Esophagus squamous epithelium (tissue), 4 donors: ENCODE measurements at regions not wholly inside any gene's neighbourhood (a gene's known extent, or its start where the extent isn't known, plus 50 kb on each side); places are given as distances from the start of the nearest gene placed in this dataset.

ENCODE experiments used
- POLR2A ChIP-seq, 4 donors: fragments of 450-650 bp; IDR thresholded peaks; one replicate each; pipeline ENCODE4 v1.6.1; 2017; ENCODE audit warnings: antibody characterized with exemption in 4 of 4, mild to moderate bottlenecking in 4 of 4, moderate library complexity in 3 of 4
- TF ChIP-seq, protein P1 (sequence below), 6 experiments: fragments of 450-650 bp in 4 of 6; fragments of 200-600 bp in 2 of 6; sonication (generic) in 2 of 6; IDR thresholded peaks; one replicate each; pipeline ENCODE4 v1.5.1; 2016 to 2019; ENCODE audit warnings: antibody characterized with exemption in 6 of 6, mild to moderate bottlenecking in 4 of 6, moderate library complexity in 4 of 6

DNA sequence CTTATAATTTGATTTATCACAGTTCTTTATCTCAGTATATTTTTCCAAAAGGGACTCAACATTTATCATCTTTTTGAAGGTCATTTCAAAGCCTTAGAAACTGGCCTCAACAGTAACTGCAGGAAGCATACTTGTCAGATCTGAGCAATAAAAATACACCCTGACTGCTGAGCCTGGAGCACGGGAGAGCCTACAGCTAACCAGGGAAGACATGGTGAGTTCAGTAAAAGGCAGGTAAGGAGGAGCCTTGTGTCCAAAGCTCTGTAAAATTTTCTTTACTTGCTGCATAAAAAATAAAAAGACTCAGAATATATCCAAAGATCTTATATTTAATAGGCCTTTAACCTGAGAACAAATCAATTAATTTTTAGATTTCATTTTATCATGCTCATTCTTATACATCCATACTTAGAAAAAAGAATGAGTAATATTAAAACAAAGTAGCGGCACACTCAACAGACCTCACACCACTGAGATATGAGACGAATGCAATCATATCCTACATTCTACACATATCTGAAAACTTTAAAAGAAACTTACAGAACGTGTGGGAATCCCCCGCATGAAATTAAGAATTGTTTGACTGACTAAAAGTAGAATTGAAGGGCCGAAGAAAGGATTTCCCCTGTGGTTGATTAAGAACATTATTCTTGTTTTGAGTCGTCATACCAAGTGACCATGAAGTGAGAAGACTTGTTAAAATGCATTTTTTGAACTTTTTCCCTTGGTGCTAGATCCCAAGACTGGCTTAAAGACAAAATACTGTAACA is 296.4 kb upstream of the MKLN1 start:
- no peak for TF ChIP-seq POLR2A (IDR thresholded peaks at IDR 0.05)
- TF ChIP-seq, protein P1, sequence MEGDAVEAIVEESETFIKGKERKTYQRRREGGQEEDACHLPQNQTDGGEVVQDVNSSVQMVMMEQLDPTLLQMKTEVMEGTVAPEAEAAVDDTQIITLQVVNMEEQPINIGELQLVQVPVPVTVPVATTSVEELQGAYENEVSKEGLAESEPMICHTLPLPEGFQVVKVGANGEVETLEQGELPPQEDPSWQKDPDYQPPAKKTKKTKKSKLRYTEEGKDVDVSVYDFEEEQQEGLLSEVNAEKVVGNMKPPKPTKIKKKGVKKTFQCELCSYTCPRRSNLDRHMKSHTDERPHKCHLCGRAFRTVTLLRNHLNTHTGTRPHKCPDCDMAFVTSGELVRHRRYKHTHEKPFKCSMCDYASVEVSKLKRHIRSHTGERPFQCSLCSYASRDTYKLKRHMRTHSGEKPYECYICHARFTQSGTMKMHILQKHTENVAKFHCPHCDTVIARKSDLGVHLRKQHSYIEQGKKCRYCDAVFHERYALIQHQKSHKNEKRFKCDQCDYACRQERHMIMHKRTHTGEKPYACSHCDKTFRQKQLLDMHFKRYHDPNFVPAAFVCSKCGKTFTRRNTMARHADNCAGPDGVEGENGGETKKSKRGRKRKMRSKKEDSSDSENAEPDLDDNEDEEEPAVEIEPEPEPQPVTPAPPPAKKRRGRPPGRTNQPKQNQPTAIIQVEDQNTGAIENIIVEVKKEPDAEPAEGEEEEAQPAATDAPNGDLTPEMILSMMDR (IDR thresholded peaks at IDR 0.05), result no peak
